ENCODE measurements at regions not wholly inside any gene's neighbourhood (a gene's known extent, or its start where the extent isn't known, plus 50 kb on each side); places are given as distances from the start of the nearest gene placed in this dataset.
A peak's percentile ranks its signal among the peaks of the same experiment; 100 is the strongest.

- H3K9ac ChIP-seq (ENCODE audit: low read depth, low read length): no peak overlapping the region
- ChIA-PET CTCF (no interaction called here), POLR2A (ENCODE audit: unreplicated experiment) (no interaction called here)
- H2AFZ ChIP-seq (replicated peaks; ENCODE audit: low read length, poor library complexity): no peak overlapping the region
- H3K23ac ChIP-seq (ENCODE audit: low read depth, low read length): no peak overlapping the region
- ATAC-seq (ENCODE audit: low read depth) (no peak), DNase-seq (peak; percentile 69)
- no peaks in the 10 kb centered on the region for H3K9me3 ChIP-seq (ENCODE audit: control insufficient read depth, insufficient read depth, low read length)
- no peaks in the 10 kb centered on the region for H4K20me1 ChIP-seq (ENCODE audit: insufficient read depth, low read length)
- H4K91ac ChIP-seq (ENCODE audit: insufficient read depth, low read depth, low read length): no peak overlapping the region
- no peak overlapping the region for H3K4me3 ChIP-seq (ENCODE audit: insufficient read depth, low read depth, low read length)
- H3K9me1 ChIP-seq (ENCODE audit: insufficient read depth, low read length): peaks cover 6% of the 10 kb centered on the region; the same call in 1 of the 2 replicates
- no peak overlapping the region for H3K27ac ChIP-seq (ENCODE audit: insufficient read depth, low read length)
- in situ Hi-C loops (cut with MboI; ENCODE audit: low sequenced_read_pairs) (no loop called here), dilution Hi-C loops (cut with HindIII; ENCODE audit: low sequenced_read_pairs, unreplicated experiment) (no loop called here), intact Hi-C loops (cut with micrococcal nuclease) (no loop called here)
- no peak overlapping the region; a peak in 1 of 4 replicates for H4K8ac ChIP-seq (ENCODE audit: low read depth in 2 of 2, low read length in 2 of 2)
- peak overlapping the region; percentile 40; the same call in 1 of the 2 replicates for H2BK120ac ChIP-seq (ENCODE audit: low read depth, low read length)
- H3K4me1 ChIP-seq (ENCODE audit: control insufficient read depth, insufficient read depth, low read length): peaks cover 13% of the 10 kb centered on the region
- 0 out of 2 replicates have a peak overlapping the region, but pooled peaks have one; percentile 18 for H2BK20ac ChIP-seq (ENCODE audit: low read depth, low read length)
- peak overlapping the region; percentile 25 for H2BK5ac ChIP-seq (ENCODE audit: low read depth, low read length, poor library complexity, severe bottlenecking)
- TF ChIP-seq CEBPB (IDR thresholded peaks at IDR 0.05; ENCODE audit: low read depth, low read length) (0 out of 2 replicates have a peak, but pooled peaks have one; percentile 6), MAZ (IDR thresholded peaks at IDR 0.05; ENCODE audit: borderline replicate concordance, low read depth, low read length) (no peak)
- no peak overlapping the region for H4K5ac ChIP-seq (ENCODE audit: low read depth, low read length)
- no peak overlapping the region for H2BK15ac ChIP-seq (ENCODE audit: low read depth, low read length)
- WGBS, 2 experiments (ENCODE audit: extremely low coverage in 2 of 2, insufficient read length in 1 of 2): 0% methylated on average over 1 of the region's 3 CpGs; no CpG with 5 or more reads in 1 of the 2 experiments
- no peak overlapping the region for H3K4ac ChIP-seq (ENCODE audit: low read depth, low read length)
- no peak overlapping the region for H2AK5ac ChIP-seq (ENCODE audit: low read depth, low read length)
- H3K18ac ChIP-seq (ENCODE audit: low read depth, low read length): peak overlapping the region; percentile 26; the same call in 1 of the 2 replicates
- H3K56ac ChIP-seq (ENCODE audit: extremely low read depth, insufficient read depth, low read length): no peak overlapping the region
- no peak overlapping the region for H2AK9ac ChIP-seq (replicated peaks; ENCODE audit: low read depth, low read length, poor library complexity)
- 0 out of 2 replicates have a peak overlapping the region, but pooled peaks have one; percentile 5 for H3K14ac ChIP-seq (replicated peaks; ENCODE audit: low read depth, low read length)
- H3K79me1 ChIP-seq (ENCODE audit: low read depth in 1 of 2, low read length in 2 of 2): no peaks in the 10 kb centered on the region
- BruUV-seq (replicated peaks): no TSS peak
- H3K4me2 ChIP-seq (ENCODE audit: low read depth, low read length): no peak overlapping the region
- H3K36me3 ChIP-seq (ENCODE audit: control insufficient read depth, insufficient read depth, low read length): no peaks in the 10 kb centered on the region
- no peaks in the 10 kb centered on the region for H3K27me3 ChIP-seq (ENCODE audit: control insufficient read depth, insufficient read depth, low read length)
Observed at GRCh38 chr1:214840356-214840755, 237.4 kb downstream of the CENPF start.

Measured in IMR-90 (cell line).